ENCODE measurements at regions not wholly inside any gene's neighbourhood (a gene's known extent, or its start where the extent isn't known, plus 50 kb on each side); places are given as distances from the start of the nearest gene placed in this dataset.

- Histone ChIP-seq H3K27me3 (no peaks in the 10 kb centered on the region), H3K9me3 (no peaks in the 10 kb centered on the region), H3K27ac (no peak overlapping the region), H3K4me1 (peaks cover 0 to 6% (median 0%) of the 10 kb centered on the region in 4 donors), H3K36me3 (no peaks in the 10 kb centered on the region), H3K4me3 (no peak overlapping the region)
- ATAC-seq (ENCODE audit: low FRiP score in 2 of 2) (no peak), DNase-seq (no peak)
- WGBS, 2 donors, result 24 to 25% methylated on average over 2 of the region's 2 CpGs
- no peak for TF ChIP-seq POLR2AphosphoS5 (IDR thresholded peaks at IDR 0.05)
- TF ChIP-seq POLR2A (IDR thresholded peaks at IDR 0.05), result no peak
- TF ChIP-seq EP300 (IDR thresholded peaks at IDR 0.05), result no peak
- TF ChIP-seq CTCF (IDR thresholded peaks at IDR 0.05), result no peak
Measured at GRCh38 chr14:82724316-82724715, 1190.7 kb upstream of the SEL1L start.

- TF ChIP-seq POLR2AphosphoS5 (IDR thresholded peaks at IDR 0.05) (no peak), EP300 (IDR thresholded peaks at IDR 0.05) (no peak), POLR2A (IDR thresholded peaks at IDR 0.05) (no peak), CTCF (IDR thresholded peaks at IDR 0.05) (no peak)
- H3K4me3 ChIP-seq, result no peak overlapping the region
- H3K4me1 ChIP-seq, result peaks cover 0 to 5% (median 0%) of the 10 kb centered on the region in 4 donors
- DNase-seq (no peak), ATAC-seq (ENCODE audit: low FRiP score in 2 of 2) (peak in 1 of 2 donors; percentile 84)
- no peak overlapping the region for H3K27ac ChIP-seq
- H3K9me3 ChIP-seq, result no peaks in the 10 kb centered on the region
- no peaks in the 10 kb centered on the region for H3K27me3 ChIP-seq
- no peaks in the 10 kb centered on the region for H3K36me3 ChIP-seq
Measured at GRCh38 chr14:82725213-82725612, 1191.6 kb upstream of the SEL1L start.

GRCh38 chr14:82731526-82731925 is 1197.9 kb upstream of the SEL1L start:
- Histone ChIP-seq H3K27ac (no peak overlapping the region), H3K4me3 (no peak overlapping the region), H3K27me3 (no peaks in the 10 kb centered on the region), H3K4me1 (no peaks in the 10 kb centered on the region), H3K9me3 (no peaks in the 10 kb centered on the region), H3K36me3 (no peaks in the 10 kb centered on the region)
- ATAC-seq (ENCODE audit: low FRiP score in 2 of 2) (no peak), DNase-seq (no peak)
- no peak for TF ChIP-seq POLR2A (IDR thresholded peaks at IDR 0.05)
- no peak for TF ChIP-seq CTCF (IDR thresholded peaks at IDR 0.05)
- TF ChIP-seq POLR2AphosphoS5 (IDR thresholded peaks at IDR 0.05), result no peak
- no peak for TF ChIP-seq EP300 (IDR thresholded peaks at IDR 0.05)
- WGBS, 2 donors, result 79 to 88% methylated on average over 4 of the region's 4 CpGs

- Histone ChIP-seq H3K9me3 (no peaks in the 10 kb centered on the region), H3K4me1 (no peaks in the 10 kb centered on the region), H3K27ac (no peak overlapping the region), H3K4me3 (no peak overlapping the region), H3K36me3 (no peaks in the 10 kb centered on the region), H3K27me3 (no peaks in the 10 kb centered on the region)
- no peak for DNase-seq
- 39 to 50% methylated on average over 4 of the region's 4 CpGs for WGBS, 2 donors
- TF ChIP-seq POLR2A (IDR thresholded peaks at IDR 0.05) (no peak), EP300 (IDR thresholded peaks at IDR 0.05) (no peak), POLR2AphosphoS5 (IDR thresholded peaks at IDR 0.05) (no peak), CTCF (IDR thresholded peaks at IDR 0.05) (no peak)
- no peak for ATAC-seq (ENCODE audit: low FRiP score in 2 of 2)
Measured at GRCh38 chr14:82740547-82740946, 1206.9 kb upstream of the SEL1L start.

- Histone ChIP-seq H3K9me3 (no peaks in the 10 kb centered on the region), H3K4me3 (no peak overlapping the region), H3K27ac (no peak overlapping the region), H3K4me1 (no peaks in the 10 kb centered on the region), H3K27me3 (no peaks in the 10 kb centered on the region), H3K36me3 (no peaks in the 10 kb centered on the region)
- TF ChIP-seq CTCF (IDR thresholded peaks at IDR 0.05), result no peak
- no peak for TF ChIP-seq POLR2A (IDR thresholded peaks at IDR 0.05)
- TF ChIP-seq EP300 (IDR thresholded peaks at IDR 0.05), result no peak
- TF ChIP-seq POLR2AphosphoS5 (IDR thresholded peaks at IDR 0.05), result no peak
- 80 to 88% methylated on average over 3 of the region's 3 CpGs for WGBS, 2 donors
- no peak for DNase-seq
- ATAC-seq (ENCODE audit: low FRiP score in 2 of 2), result no peak
Measured at GRCh38 chr14:82755476-82755875, 1221.8 kb upstream of the SEL1L start.

Measured in upper lobe of left lung (tissue), 6 donors.